ENCODE measurements at regions not wholly inside any gene's neighbourhood (a gene's known extent, or its start where the extent isn't known, plus 50 kb on each side); places are given as distances from the start of the nearest gene placed in this dataset.

DNA sequence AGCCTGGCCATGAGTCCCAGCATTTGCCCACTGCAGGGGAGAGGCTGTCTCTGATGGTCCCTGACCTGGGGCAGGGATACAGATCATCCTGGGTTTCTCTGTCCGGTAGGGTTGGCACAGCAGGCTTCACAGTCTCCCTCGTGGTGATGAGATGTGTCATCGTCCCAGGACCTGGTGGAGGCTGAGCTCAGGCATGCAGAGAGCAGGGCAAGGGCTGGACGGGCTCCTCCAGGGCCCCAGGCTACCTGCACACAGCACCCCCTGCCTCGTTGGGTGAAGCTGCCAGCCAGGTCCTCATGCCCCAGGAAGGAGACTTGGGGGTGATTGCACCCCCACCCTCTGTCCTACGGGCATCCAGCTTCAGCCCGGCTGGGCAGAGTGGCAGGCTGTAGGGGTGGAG is 155.8 kb upstream of the GSE1 start:
- DNase-seq (ENCODE audit: low read depth): no peak

DNA sequence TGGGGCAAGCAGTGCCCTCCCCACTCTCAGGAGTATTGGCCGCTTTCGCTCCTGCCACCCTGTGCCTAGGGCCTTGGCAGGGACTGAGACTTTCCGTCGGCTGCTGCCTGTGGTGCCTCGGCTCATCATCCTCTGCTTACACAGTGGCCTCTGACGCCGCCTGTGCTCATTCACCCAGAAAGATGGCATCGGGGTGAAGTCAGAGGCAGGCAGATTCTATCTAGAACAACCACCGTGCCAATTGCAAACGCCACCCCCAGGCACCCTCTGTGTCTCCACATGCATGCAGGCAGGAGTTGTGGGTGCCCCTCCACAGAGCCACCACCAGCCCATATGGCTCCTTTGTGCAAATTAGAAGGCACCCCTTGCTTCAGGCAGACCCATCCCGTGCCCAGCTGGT is 154.2 kb upstream of the GSE1 start:
- no peak for DNase-seq (ENCODE audit: low read depth)

DNA sequence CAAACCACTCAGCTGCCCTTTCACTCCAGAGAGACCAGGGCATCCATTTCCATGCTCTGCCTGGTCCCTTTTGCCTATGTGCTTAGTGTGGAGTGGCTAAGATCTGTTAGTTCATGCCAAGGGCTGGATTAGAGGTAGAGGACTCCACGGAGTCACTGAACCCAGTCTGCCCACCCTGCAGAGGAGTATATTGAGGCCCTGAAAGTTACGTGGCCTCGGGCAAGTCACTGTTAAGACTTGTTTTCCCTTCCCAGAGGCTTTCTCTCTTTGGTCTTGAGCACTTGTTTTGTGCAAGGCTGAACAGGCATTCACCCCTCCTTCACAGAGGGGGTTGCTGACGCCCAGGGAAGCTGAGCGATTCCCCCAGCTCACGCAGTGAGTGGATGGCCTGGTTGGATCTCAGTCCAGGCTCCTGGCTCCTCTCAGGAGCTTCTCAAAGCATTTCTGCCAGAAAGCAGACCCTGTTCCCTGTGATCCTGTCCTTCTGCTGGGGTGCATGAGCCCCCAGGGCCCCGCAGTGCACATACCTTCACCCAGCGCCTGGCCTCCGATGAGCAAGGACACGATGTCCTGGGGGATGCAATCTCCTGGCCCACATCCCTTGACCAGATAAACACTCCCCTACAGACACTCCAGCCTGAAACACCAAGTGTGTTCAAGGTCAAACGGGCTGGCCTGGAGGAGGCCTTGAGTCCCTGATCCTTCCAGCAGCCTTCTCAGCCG is 153.4 kb upstream of the GSE1 start:
- no peak for DNase-seq (ENCODE audit: low read depth)

DNA sequence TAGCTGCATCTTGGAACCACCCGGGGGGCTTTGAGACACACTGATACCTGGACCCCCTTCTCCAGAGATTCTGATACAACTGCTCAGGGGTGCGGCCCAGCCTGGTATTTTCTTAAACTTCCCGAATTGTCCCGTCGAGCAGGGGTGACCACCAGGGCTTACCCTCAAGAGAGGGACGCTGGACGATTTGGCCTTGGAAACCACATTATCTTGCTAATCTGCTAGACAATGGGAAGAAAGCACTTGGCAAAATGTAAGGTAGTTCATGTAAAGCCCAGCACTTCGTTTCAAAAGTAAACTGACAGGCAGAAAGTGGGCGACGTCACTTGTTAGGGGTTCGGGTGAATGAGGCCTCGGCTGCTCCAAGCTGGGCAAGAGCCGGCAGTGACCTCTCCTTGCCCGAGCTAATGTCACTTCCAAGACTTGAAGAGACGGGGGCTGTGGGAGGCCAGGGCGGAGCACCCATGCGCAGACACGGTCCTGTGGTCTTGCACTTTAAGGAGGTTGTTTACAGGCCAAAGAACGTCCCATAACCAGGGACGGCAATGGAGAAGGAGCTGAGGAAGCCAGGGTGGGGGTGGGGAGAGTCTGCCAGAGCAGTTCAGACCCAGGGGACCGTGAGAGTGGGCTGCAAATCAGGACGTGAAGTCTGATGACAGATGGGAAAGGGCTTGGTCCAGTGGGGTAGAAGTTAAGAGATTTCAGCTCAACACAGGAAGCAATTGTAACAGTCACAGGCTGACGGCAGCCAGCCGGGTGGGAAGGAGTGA is 152.7 kb upstream of the GSE1 start:
- no peak for DNase-seq (ENCODE audit: low read depth)

DNA sequence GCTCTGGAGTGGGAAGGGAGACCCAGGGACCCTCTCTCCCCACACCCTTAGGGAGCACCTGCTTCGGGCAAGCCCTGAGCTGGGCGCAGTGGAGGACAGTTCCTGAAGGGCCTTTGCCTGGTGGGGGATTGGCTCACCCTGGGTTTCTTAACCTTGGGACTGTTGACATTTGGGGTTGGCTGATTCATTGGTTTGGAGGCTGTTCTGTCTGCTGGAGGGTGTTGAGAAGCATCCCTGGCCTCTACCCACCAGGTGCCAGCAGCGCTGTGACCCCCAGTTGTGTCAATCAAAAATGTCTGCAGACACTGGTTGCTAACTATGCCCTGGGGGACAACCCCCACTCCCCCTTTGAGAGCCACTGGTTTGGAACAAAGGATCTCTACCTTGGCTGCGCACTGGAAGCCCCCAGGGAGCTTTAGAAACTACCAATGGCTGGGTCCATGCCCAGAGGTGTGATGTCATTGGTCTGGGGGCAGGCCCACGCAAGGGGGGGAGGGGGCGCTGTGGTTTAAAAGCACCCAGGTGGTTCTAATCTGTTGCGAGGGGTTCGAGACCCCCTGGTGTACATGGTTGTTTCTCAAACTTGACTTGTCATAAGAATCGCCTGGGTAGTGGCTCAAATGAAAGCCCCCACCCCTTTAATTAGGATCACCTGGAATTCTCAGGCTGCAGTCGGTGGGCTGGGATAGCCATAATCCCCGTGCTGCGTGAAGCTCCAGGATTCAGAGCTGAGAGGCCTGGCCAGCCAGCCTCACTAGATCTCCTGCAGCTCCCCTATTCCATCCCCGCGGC is 151.9 kb upstream of the GSE1 start:
- DNase-seq (ENCODE audit: low read depth): no peak

DNA sequence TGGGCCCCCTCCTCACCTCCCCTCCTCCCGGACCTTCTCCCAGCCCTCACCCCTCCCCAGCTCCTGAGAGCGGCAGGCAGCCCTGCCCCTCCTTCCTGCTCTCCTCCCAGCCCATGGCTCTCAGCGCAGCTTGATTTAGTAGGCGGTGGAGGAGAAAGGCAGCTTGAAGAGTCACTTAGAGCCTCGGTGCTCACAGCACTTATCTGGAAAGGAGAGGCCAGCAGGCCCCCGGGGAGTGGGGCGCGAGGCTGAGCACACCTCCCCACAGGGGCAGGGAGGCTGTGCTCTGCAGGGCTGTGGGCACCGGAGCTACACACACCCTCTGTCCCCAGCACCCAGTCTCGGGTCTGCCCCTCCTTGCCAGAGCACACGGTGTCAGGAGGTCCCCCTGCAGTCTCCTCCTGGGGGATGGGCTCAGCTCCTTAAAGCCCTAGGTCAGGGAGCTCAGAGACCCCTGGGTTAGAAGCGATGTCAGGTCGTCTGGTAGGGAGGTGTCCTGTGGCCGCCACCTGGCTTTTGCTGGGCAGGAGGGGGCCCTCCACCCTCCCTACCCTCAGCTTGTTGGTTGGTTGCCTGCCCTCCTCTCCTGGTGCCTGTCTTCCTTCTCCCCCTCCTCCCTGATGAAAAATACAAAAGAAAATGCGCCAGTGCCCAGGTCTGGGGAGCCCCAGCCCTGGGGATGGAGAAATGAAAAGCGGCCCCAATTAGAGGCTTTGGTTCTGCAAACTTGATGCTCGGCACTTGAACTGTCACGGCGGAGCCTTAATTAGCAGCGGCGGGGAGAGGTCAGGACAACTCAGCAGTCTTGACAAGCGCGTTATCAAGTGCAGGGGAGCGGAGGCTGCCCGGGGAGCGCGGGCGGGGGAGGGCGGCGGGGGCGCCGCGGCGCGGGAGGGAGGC is 151.1 kb upstream of the GSE1 start:
- no peak for DNase-seq (ENCODE audit: low read depth)

DNA sequence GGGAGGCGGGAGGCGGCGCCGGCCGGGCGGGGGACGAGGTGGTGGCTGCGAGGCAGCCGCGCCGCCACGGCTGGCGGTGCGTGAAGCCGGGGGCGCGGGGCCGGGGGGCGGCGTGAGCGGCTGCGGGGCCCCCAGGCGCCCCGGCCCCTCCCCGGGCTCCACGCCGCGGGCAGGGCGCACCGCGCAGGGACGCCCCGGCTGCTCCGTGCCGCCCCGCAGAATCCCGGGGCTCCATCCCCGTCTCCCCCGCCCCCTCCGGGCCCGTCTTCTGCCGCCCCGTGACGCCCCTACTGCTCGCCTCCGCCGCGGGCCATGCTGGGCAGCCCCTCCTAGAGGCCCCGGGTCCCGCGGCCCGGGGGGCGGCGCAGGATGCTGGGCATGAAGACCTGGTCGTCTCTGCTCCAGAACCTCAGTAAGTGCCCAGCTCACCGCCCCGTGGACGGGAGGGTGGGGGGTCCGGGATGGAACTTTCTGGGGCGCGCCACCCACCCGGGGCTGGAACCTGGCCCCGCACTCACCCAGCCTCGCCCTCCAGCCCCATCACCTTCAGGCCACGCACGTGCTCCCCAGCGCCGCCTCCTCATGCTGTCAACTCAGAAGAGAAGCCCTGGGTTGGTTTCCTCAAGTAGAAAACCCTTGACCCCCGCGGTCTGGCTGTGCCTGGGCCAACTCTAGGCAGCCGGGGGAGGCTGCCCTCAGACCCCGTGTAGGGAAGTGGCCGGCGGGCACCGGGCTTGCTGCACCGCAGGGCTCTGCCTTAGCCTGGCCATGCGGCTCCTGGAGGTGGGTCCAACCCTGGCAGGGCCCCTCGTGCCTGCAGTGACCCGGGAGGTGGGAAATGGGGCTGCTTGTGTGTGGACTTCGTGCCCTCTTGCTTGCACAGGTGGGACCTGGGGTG is 150.2 kb upstream of the GSE1 start:
- no peak for DNase-seq (ENCODE audit: low read depth)

DNA sequence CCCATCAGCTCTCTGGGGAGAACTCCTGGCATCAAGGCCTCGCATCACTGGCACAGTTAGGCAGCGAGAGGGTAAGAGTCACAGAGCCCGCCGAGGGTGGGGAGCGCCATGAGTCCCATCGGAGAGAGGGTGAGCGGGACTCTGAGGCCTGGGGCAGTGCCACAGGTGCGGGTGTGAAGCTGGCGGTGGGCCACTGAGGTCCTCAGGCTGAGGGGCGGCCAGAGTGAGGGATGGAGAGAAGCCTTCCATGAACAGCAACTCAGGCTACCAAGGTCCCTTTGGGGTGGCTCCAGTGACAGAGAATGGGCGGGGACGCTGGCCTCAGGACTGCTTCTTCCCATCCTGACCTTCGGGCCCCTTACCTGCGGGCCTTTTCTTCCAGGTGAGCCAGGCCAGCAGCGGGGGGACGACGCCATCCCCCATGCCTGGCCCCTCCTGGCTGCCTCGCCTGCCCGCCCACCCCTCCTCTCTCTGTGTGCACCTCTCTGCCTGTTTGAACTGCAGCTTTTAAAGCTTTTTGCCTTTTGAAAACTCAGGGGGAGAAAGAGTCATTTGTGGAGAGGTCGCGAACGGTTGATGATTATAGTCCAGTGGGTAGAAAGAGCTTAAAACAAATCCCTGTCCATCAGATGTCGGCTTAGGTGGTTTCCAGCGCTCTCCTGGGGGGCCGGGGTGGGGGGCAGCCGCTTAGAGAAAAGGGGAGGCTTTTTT is 149.3 kb upstream of the GSE1 start:
- DNase-seq (ENCODE audit: low read depth): no peak

DNA sequence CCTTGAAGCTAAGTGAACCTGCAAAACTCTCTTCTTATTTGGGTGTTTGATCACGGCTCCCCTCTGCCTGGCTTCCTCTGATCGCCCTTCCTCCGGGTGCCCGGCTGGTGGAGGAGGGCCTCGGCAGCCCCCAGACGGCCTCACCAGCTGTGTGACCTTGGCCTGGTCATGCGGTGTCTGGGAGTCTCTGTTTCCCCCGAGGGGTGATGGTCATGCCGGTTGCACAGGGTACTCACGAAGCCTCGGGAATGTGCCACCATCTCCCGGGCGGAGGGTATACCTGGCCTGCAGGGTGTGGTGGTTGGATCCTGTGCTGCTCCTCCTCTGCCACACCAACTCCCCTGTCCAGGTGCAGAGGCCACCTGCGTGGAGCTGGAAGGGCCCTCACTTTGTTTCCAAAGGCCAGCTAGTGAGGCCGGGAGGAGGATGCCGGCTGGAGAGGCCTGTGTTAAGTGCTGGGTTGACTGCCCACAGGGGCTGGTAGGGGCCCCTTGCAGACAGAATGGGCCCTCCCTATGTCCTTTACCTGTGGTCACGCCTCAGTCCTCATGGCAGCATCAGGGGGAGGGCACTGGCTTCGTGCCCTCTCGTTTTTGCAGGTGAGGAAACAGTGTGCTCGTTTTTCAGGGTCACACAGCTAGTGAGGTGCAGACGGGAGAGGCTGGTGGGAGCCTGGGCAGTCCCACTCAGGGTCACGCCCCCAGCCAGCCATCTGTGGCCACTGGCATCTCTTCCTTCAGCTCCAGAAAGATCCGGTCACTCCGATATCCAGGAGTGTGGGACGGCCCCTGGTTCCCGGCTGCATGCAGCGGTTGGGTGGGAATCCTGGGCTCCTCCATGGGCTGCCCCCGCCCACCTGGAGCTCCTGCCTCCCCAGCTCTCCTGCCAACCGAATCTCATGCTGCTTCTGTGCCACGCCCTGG is 148.5 kb upstream of the GSE1 start:
- no peak for DNase-seq (ENCODE audit: low read depth)

DNA sequence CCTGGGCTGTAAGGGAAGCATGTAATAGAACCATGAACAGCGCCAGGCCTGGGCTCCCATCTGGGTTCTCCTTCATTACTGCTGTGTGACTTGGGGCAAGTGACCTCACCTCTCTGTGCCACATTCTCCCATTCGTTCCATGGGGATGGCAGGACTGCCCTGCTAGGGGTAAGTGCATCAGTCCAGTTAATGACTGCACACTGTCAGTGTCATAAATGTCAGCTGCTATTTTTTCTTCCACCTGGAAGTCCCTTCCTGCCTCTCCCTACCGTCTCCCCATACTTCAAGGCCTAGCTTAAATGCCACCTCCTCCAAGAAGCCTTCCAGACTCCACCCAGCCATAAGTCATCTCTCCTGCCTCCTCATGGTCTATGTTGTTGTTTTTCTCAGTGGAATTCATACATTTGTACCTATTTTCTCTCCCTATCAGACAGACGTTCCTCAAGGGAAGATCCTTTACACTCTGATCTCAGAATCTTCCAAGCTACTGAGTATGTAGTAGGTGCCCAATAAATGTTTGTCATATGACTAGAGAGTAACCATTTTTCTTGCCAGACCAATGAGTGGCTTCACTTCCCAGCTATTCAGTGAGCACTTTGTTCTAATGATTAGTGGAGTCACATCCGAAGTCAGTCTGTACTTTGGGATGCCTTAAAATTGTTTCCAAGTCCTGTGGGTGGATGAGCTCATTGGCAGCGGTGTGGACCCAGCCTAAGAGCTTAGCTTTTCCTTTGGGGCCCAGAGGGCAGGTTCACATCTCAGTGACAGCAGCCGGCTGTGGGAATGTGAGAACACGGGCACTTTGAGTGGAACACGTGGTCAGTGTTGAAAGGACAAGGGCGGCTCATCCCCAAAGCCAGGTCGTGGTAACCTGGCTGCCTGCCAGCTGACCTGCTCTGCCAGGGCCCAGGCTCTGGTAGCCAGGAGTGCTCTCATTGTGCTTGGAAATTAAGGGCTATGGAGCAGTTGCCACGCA is 147.5 kb upstream of the GSE1 start:
- DNase-seq (ENCODE audit: low read depth): no peak

DNA sequence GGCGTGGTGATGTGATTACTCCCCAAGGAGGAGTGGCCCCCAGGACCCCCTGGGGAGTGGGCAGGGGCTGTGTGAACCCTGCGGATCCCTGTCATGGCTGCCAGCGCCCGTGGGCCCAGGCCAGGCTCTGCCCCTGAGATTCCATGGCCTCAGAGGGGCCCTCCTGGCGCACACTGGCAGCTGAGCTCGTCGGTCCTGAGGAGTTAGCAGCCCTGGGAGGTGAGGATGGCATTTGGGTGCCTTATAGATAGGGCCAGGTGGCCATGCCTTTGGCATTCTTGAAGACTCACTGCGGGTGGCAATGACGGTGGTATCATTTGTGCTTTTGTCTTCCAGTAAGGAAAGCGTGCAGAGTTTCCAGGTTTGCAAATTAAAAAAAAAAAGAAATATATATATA is 146.8 kb upstream of the GSE1 start:
- no peak for DNase-seq (ENCODE audit: low read depth)

DNA sequence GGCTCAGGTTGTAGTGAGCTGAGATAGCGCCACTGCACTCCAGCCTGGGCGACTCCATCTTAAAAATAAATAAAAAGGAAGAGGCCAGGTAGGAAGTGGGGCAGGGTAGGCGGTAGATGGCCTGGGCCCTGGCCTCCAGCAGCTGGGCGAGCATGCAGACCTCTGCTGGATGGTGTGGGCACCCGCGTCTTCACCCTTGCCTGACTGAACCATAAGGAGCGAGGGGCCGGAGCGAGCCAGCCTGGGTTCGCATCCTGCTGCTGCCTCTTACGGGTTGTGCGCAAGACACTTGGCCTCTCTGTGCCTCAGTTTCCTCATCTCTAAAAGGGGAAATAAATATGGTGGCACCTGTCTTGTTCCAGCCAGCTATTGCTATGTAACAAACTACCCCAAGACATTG is 146.1 kb upstream of the GSE1 start:
- DNase-seq (ENCODE audit: low read depth): no peak

DNA sequence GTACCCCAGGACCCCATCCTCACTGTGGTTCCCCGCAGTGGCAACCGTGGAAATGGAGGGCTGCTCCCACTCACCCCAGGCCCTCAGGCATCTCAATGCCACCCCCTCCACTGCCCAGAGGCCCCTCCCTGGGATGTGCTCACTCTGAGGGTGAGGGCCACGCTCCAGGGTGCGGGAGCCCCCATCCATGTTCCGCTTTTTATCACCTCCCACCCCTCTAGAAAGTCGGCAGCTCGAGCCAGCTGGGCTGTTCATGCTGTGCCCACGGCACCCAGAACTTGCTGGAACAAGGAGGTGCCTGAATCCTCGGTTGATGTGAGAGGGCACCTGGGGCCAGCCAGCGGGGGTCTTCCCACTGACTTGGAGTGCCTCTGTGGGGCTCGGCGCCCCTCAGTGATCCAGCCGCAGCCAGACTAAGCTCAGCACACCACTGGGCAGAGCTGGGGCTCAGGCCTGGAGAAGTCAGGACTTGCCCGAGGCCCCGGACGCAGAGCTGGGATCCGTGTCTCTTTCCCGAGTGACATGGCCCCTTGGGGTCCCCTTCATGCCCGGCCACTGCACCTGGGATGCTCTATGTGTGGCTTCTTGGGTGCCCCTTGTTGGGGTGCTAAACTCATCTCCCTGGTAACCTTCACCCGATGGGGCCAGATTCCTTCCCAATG is 143.1 kb upstream of the GSE1 start:
- DNase-seq (ENCODE audit: low read depth): no peak

DNA sequence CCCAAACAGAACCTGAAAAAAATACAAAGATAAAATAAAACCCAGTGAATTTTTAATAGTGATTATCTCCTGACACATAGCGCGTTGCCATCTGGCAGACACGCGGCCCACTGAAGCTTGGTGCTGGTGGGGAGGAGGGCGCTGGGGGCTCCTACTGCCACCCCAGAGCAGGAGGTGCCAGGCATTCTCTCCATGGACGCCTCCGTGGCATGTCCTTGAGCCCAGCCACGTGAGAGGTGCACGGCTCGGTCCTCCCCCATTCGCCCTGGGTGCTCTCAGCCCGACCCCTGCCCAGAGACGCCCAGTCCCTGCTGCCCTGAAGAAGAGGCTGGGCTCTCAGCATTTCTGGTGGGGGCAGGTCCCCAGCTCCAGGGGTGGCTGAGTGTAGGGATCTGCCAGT is 142.2 kb upstream of the GSE1 start:
- no peak for DNase-seq (ENCODE audit: low read depth)

DNA sequence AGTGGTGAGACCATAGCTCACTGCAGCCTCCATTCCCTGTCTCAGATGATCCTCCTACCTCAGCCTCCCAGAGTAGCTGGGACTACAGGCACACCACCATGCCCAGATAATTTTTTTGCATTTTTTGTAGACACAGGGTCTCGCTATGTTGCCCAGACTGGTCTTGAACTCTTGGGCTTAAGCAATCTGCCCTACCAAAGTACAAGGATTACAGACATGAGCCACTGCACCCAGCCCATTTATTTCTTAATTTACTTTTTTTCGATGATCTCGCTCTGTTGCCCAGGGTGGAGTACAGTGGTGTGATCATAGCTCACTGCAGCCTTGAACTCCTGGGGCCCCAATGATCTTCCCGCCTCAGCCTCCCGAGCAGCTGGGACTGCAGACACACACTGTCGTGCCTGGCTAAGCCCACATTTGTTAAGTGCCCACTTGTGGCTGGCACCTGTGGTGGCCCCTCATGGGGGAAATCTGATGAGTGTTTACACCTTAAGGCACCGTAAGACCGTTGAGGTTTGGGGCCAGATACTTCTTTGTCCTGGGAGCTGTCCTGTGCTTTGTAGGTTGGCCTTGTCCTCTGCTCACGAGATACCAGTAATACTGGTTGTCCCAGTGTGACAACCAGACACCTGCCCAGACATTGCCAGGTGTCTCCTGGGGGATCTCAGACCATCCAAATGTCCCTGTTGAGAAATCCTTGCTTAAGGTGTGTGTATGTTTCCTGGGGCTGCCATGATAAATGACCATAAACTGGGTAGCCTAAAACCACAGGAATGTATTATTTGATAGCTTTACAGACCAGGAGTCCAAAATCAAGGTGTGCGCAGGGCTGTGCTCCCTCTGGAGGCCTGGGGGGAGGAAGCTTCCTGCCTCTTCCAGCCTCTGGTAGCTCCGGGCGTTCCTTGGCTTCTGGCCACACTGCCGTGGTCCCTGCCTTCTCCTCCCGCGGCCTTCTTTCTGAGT is 141.4 kb upstream of the GSE1 start:
- no peak for DNase-seq (ENCODE audit: low read depth)

DNA sequence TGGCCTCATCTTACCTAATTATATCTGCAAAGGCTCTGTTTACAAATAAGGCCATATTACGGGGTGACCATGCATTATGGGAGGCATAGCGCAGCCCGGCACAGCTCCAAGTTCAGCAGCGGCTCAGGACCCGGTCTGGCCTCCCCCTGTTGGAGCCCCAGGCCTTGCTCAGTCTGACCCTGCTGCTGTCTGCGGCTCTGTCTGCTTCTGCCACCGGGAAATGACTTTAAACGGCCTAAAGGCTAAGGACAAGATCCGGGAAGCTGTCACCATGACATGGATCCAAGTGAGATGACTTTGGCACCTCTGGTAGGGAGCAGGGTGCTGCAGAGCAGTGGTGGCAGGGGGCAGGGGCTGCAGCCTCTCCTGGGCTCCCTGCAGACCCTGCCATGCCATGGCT is 140.6 kb upstream of the GSE1 start:
- no peak for DNase-seq (ENCODE audit: low read depth)
